Panc1 (cell line): ENCODE measurements at regions not wholly inside any gene's neighbourhood (a gene's known extent, or its start where the extent isn't known, plus 50 kb on each side); places are given as distances from the start of the nearest gene placed in this dataset.

ENCODE experiments used
- POLR2AphosphoS5 ChIP-seq: IDR thresholded peaks from 2 replicates; pipeline ENCODE4 v1.6.1; 2012; ENCODE audit warnings: mild to moderate bottlenecking, low read depth, low read length, moderate library complexity
- TF ChIP-seq, protein P1 (sequence below): fragments of 450-650 bp; IDR thresholded peaks from 2 replicates; pipeline ENCODE4 v1.5.1; 2017; ENCODE audit warnings: mild to moderate bottlenecking

DNA sequence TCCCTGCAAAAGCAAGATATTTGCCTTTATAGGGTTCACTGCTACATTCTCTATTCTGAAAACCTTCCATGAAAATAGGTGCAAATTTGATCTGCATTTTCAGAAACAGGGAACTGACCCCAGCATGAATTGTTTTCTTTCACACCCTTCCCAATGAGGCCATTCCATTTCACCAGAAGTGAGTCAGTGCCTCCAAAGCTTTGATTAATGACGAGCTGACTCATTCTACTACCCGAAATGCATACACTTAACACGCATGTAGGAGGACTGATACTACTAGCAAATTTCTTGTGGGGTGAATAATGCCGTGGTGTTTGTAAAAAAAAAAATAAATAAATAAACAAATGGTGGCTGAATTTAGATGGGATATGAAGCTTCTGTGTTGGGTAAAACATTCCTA, 146.9 kb upstream of the FGF13 start:
- TF ChIP-seq, protein P1, sequence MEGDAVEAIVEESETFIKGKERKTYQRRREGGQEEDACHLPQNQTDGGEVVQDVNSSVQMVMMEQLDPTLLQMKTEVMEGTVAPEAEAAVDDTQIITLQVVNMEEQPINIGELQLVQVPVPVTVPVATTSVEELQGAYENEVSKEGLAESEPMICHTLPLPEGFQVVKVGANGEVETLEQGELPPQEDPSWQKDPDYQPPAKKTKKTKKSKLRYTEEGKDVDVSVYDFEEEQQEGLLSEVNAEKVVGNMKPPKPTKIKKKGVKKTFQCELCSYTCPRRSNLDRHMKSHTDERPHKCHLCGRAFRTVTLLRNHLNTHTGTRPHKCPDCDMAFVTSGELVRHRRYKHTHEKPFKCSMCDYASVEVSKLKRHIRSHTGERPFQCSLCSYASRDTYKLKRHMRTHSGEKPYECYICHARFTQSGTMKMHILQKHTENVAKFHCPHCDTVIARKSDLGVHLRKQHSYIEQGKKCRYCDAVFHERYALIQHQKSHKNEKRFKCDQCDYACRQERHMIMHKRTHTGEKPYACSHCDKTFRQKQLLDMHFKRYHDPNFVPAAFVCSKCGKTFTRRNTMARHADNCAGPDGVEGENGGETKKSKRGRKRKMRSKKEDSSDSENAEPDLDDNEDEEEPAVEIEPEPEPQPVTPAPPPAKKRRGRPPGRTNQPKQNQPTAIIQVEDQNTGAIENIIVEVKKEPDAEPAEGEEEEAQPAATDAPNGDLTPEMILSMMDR = no peak
- TF ChIP-seq POLR2AphosphoS5 = no peak
